Gastroesophageal sphincter (tissue), 4 donors: ENCODE measurements at regions not wholly inside any gene's neighbourhood (a gene's known extent, or its start where the extent isn't known, plus 50 kb on each side); places are given as distances from the start of the nearest gene placed in this dataset.
"Not testable (repeated sequence)": the region's sequence is repeated elsewhere in the genome, so short reads cannot be mapped to it uniquely, and the experiment has no call there.

Source experiments
- ATAC-seq: fragments of 150-250 bp; one replicate; pipeline ENCODE4 v1.9.1; 2016; ENCODE audit warnings: mild to moderate bottlenecking, moderate library complexity
- H3K27ac ChIP-seq, 4 donors: fragments of 200-600 bp; sonication (generic) in 3 of 4; 1 replicate in 3 of 4; 2 replicates in 1 of 4; pipeline ENCODE4 v1.5.1; 2016 to 2019
- H3K27me3 ChIP-seq: fragments of 200-600 bp; sonication (generic); one replicate; pipeline ENCODE4 v1.5.1; 2019
- H3K36me3 ChIP-seq, 2 donors: fragments of 200-600 bp; sonication (generic); one replicate each; pipeline ENCODE4 v1.5.1; 2019; ENCODE audit warnings: control low read depth in 1 of 2
- H3K4me1 ChIP-seq, 3 donors: fragments of 200-600 bp; sonication (generic); 1 replicate in 2 of 3; 2 replicates in 1 of 3; pipeline ENCODE4 v1.5.1; 2016 to 2019; ENCODE audit warnings: control low read depth in 2 of 3
- H3K4me3 ChIP-seq, 2 donors: fragments of 200-600 bp; sonication (generic); one replicate each; pipeline ENCODE4 v1.5.1; 2019; ENCODE audit warnings: mild to moderate bottlenecking in 1 of 2, moderate library complexity in 1 of 2
- H3K9me3 ChIP-seq, 3 donors: fragments of 200-600 bp; sonication (generic); one replicate each; pipeline ENCODE4 v1.5.1; 2017 to 2019; ENCODE audit warnings: control low read depth in 2 of 3
- WGBS, 2 donors: methylation state at CpG; one replicate each; pipeline ENCODE4 v1.1.5; 2018; ENCODE audit warnings: low coverage in 1 of 2; 5-methylcytosine and 5-hydroxymethylcytosine counted together
- small RNA-seq, 4 donors: library from RNA; depleted of rRNA; stranded (forward); fragments of <200 nt; gene quantifications; one replicate each; pipeline ENCODE3, GENCODE V24; 2016

GRCh38 chr1:149711651-149712050 is 70.8 kb upstream of the FCGR1A start:
- not testable (repeated sequence) for H3K36me3 ChIP-seq, H3K4me1 ChIP-seq, H3K27me3 ChIP-seq, H3K9me3 ChIP-seq, H3K27ac ChIP-seq, H3K4me3 ChIP-seq
- ATAC-seq = peak; percentile 67
- WGBS, 2 donors = no CpG with 5 or more reads among the region's 12 CpGs

- H3K36me3 ChIP-seq, H3K27ac ChIP-seq, H3K27me3 ChIP-seq, H3K9me3 ChIP-seq, H3K4me3 ChIP-seq, H3K4me1 ChIP-seq, ATAC-seq: not testable (repeated sequence)
- WGBS, 2 donors = 23 to 38% methylated on average over 13 to 14 of the region's 30 CpGs
These were observed 70.2 kb upstream of the FCGR1A start for GRCh38 chr1:149712154-149712927.

- not testable (repeated sequence) for H3K4me3 ChIP-seq, H3K4me1 ChIP-seq, H3K27ac ChIP-seq, H3K36me3 ChIP-seq, H3K27me3 ChIP-seq, ATAC-seq, H3K9me3 ChIP-seq
- WGBS, 2 donors = no CpG with 5 or more reads among the region's 6 CpGs
These were observed 69.0 kb upstream of the FCGR1A start for GRCh38 chr1:149713513-149713912.

- not testable (repeated sequence) for H3K4me3 ChIP-seq, H3K36me3 ChIP-seq, H3K4me1 ChIP-seq, H3K9me3 ChIP-seq, H3K27me3 ChIP-seq, ATAC-seq, H3K27ac ChIP-seq
- WGBS, 2 donors = no CpG with 5 or more reads among the region's 4 CpGs
These were observed 68.5 kb upstream of the FCGR1A start for GRCh38 chr1:149713952-149714351.

- not testable (repeated sequence) for ATAC-seq, H3K27me3 ChIP-seq, H3K27ac ChIP-seq, H3K4me3 ChIP-seq, H3K9me3 ChIP-seq, H3K4me1 ChIP-seq, H3K36me3 ChIP-seq
- no CpG with 5 or more reads among the region's 3 CpGs for WGBS, 2 donors
These were observed 57.7 kb upstream of the FCGR1A start for GRCh38 chr1:149724618-149725302.

GRCh38 chr1:149726688-149727087 is 55.8 kb upstream of the FCGR1A start:
- not testable (repeated sequence) for H3K36me3 ChIP-seq, H3K4me1 ChIP-seq, H3K9me3 ChIP-seq, H3K27ac ChIP-seq, ATAC-seq, H3K27me3 ChIP-seq, H3K4me3 ChIP-seq
- no CpG with 5 or more reads among the region's 4 CpGs for WGBS, 2 donors

GRCh38 chr1:149728598-149728997 is 53.9 kb upstream of the FCGR1A start:
- H3K9me3 ChIP-seq, H3K36me3 ChIP-seq, H3K4me3 ChIP-seq, H3K27me3 ChIP-seq, H3K27ac ChIP-seq, ATAC-seq, H3K4me1 ChIP-seq: not testable (repeated sequence)
- WGBS, 2 donors = no CpG with 5 or more reads among the region's 3 CpGs

Small RNA genes in the stretch of these regions (small RNA-seq; reads per million reads assigned to genes)
- gene RF00003 = 0 to 0.99 (median 0.32) reads per million in 4 donors
- gene RNU1-68P = 0 reads per million in 4 donors
